ENCODE measurements at regions not wholly inside any gene's neighbourhood (a gene's known extent, or its start where the extent isn't known, plus 50 kb on each side); places are given as distances from the start of the nearest gene placed in this dataset.

DNA sequence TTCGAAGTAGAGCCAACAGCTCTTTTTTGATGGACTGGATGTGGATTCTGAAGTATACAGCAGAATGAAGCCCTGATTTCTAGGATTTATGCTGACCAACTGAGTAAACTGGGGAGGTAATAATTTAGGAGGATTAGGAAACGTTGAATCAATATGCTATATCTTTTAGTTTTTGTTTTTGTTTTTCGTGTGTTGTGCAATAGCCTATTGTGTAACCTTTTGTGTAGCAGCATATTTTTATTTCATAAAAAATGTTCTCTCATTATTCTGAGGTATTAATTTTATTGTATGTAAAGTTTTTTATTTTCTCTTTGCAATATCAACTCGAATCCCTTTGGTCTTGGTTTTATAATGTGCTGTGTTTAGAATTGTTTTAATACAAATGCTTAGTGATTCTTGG lies 902.3 kb downstream of the EFNA5 start:
- no peak for DNase-seq

DNA sequence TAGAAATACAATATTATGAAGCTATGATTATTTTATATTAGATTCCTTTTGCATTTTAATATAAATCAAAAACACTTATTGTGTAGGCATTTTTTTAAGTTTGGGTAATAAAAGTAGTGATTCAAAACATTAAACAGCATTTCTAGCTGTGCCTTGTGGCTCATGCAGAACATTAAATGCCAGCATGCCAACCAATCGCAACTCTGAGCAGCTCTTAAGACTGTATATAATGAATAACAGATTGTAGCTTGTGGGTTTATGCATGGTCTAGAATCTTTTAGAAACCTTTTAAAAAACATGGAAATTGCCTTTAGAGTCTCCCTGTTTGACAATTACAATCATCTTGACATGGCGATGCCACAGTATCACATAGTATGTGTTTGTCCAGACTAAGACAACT lies 903.8 kb downstream of the EFNA5 start:
- no peak for DNase-seq

DNA sequence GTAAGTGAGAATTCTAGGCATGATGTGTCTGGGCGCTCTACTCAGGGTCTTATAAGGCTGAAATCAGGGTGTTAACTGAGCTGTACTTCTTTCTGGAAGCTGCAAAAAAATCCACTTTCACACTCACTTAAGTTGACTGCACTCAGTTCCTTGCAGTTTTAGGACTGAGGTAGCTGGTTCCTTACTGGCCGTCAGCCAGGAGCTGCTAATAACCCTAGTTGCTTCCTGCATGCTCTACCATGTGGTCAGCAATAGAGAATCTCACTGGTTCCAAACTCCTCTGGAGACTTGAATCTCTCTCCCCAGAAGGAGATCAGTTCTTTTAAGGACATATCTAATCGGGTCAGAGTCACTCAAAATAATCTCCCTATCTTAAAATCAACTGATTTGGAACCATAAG lies 911.2 kb downstream of the EFNA5 start:
- DNase-seq = no peak

DNA sequence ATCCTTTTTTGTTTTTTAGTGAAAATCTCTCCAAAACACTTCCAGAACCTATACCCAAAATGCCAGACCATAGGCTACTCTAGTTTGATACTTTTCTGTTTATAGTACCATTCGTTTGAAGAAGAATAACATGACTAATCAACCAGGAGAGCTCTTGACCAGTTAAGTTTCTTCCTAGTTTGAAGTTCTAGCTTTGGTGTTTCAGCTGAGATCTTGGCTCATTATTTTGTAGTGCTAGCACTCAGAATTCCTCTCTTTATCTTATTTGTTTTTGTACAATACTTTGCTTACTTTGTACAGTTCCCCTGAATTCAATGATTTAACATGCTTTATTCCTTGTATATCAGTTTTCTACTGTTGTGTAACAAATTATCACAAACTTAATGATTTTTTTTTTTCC lies 911.6 kb downstream of the EFNA5 start:
- no peak for DNase-seq

DNA sequence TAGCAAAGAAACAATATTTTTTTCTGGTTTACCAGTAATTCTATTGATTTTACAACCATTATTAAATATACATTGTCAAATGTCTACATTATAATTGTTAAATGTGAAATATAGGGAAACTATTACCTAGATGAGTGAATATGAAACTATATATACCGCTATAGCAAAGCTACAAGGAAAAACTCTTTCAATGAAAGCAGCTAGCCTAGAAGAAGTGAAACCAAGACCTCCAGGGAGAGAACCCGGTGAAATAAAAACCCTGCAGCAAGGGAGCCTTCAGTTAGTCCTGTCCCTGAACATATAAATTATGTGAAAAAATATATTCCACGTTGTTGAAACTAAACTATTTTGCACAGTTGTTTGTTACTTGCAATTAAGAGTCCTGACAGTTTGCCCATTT lies 913.1 kb downstream of the EFNA5 start:
- DNase-seq = no peak

DNA sequence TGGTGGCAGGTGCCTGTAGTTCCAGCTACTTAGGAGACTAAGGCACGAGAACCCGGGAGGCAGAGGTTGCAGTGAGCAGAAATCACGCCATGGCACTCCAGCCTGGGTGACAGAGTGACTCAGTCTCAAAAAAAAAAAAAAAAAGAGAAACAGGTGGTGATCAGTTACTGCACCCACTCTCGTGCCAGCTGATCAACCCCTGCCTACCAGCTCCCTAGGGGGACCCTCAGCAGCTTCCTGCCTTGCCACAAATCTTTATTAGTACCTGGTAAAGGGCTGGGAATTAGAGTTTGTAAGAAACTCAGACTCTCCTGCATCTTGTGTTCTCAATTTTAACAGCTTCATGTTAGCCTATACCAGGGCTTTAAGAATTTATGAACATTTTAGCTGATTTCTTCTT lies 914.9 kb downstream of the EFNA5 start:
- no peak for DNase-seq

DNA sequence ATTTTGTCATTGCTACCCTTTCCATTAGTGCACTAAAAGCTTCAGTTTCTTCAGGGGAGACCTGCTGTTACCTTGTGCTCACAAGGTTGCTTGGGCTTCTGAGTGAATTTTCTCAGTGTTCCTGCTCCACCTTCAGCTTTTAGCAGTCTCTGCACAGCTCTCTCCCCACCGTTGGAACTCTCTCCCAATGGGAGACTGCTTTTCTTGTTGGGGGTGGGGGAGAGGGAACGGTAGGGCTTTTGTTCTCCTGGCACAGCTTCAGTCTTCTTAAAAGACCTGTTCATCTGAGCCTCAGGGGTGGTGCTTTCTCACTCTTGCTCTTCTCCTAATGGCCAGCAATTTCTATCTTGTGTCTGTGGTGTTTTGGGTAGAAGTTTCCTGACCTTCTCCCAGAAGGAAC lies 915.7 kb downstream of the EFNA5 start:
- no peak for DNase-seq

DNA sequence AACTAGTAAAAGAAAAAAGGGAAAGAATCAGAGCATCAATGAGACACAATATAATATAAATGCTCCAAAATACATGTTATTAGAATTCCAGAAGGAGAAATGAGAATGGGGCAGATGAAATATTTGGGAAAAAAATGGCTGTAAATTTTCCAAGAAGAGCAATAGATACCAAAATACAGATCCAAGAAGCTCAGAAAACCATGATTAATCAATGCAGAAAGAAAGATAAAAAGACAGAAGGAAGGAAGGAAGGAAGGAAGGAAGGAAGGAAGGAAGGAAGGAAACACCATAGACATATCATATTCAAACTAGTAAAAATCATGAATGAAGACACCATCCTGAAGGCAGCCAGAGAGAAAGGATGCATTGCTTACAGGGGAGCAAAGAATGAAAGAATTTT lies 920.9 kb downstream of the EFNA5 start:
- DNase-seq = no peak

DNA sequence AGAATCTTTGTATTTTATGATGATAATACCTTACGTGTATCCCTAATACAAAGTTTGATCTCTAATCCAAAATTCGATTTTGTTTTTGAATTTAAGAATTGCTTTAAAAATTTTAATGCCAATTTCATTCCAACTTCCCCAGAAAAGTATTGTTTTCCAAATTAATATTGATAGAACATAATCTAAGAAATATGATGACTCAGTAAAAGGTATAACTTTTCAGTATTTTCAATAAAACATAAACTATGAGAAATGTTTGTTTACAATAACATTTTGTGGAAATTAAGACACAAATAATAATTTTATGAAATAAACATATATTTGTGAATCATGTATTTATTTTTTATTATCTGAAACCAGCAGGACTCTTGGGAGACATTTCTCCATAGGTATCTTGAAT lies 931.6 kb downstream of the EFNA5 start:
- no peak for DNase-seq

DNA sequence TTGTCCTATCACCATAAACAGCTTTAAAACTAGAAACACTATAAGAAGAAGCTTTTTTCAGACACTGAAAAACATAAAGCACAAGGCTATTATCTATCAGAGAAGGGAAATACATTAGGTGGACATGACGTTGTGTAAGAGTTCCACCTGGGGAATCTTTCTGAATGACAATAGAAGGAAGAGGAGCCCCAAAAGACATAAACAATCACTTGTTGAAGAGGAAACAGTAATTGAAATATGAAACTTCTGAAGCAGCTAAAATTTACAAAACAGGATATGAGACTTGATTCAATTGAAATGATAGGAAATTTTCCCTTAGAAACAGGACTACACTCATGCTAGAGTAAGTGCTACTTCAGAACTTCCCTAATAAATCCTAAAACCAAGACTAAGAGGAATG lies 933.6 kb downstream of the EFNA5 start:
- no peak for DNase-seq

GRCh38 chr5:106732624-106733023 lies 938.1 kb downstream of the EFNA5 start:
- DNase-seq = no peak

DNA sequence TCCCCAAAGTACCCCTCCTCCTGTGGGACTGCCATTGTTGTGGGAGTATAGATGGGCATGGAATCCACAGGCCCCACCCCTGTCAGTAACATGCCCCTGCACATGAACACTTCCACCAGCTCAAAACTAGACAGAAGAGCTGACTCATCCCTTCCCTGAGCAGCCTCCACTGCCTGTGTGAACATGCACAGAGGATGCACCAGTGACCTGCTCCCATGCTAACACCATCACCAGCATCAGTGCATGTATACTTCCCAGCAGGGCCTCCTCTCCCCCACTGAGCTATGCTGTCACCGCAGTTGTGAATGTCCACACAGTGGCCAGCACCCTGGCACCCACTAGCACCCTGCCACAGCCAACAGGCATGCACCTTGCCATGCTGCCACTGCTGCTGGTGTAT lies 939.8 kb downstream of the EFNA5 start:
- DNase-seq = no peak

DNA sequence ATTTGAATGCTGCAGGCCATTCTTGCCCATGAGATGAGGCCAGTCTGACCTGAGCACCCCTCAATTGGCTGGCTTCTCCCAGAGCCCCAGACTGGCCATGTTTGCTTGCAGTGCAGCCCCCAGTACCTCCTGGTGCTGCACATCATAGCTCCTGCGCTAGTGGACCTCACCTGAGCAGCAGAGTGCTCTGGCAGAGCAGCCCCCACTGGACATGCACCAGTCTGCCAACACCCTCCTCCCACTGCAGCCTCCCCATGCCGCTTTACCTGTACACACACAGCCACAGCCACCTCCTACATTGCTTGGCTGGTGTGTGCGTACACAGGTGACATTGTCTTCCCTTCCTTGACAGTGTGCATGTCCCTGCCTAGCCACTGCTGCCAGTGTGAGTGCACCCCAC lies 940.2 kb downstream of the EFNA5 start:
- DNase-seq = no peak

DNA sequence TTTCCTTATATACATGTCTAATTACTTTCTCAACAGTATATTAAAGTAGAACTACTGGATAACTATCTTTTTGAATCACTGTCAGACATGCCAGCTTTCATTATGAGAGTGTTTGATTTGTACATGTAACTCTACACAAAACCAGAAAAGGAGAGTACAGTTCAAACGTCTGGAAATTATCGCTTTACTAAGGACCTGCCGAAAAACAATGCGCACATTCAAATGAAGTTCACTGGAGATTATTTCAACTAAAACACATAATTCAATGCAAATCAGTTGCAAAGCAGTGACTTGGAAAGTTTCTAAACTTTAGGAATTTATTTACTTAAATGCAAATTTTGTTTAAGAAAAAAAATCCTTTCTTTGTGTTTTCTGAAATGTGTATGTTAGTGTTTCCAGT lies 942.5 kb downstream of the EFNA5 start:
- DNase-seq = no peak

DNA sequence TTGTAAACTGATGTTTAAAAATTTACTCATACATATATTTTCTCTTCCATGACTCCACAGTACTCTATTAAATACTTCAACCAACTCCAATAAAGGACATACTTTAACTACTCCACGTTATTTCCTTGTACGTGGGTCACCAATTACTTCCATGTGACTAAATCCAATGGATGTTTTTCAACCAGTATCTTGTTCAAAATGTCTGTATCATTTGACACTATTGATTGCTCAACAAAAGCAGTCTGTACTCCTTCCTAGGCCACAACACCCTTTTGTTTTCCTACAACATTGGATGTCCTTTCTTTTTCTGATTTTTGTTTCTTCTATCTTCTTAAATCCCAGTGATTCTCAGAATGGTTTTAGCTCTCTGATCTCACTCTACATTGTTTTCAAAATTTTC lies 943.7 kb downstream of the EFNA5 start:
- no peak for DNase-seq

- no peak for DNase-seq
Measured at GRCh38 chr5:106720367-106720766, 950.4 kb downstream of the EFNA5 start.

DNA sequence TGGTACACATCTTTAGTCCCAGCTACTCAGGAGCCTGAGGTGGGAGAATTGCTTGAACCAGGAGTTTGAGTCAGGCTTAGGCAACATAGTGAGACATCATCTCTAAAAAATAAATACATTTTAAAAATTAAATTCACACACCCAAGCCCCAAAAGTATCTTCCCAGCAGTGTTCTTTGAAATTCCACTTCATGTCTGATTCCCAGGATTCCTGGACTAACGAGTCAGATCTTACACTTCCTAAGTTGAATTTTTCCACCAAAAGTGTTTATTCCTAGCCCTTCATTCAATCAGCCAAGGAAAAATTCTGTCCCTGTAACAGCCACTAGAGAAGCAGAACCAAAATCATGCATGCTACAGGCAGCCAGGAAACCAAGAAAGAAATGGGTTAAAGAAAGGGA lies 970.9 kb downstream of the EFNA5 start:
- no peak for DNase-seq

GRCh38 chr5:106699198-106699597 lies 971.5 kb downstream of the EFNA5 start:
- no peak for DNase-seq

- no peak for DNase-seq
Measured at GRCh38 chr5:106698169-106698568, 972.6 kb downstream of the EFNA5 start.

DNA sequence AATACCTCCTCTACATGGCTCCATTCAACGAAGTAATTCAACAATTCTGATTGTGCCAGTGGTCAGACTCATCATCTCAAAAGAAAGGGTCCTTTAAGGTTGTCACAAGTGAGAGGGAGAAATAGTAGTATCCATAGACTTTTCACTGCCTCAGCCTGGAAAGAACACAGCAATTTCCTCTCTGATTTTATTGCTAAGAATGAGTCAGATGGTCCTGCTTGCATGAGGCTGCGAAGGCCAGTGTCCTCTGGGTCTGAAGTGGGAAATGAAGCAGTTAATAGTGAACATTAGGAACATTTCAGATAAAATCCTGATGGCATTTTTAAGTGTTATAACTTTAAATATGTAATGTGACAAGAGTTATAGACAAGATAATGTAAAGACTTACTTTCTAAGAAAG lies 979.0 kb downstream of the EFNA5 start:
- DNase-seq = no peak

DNA sequence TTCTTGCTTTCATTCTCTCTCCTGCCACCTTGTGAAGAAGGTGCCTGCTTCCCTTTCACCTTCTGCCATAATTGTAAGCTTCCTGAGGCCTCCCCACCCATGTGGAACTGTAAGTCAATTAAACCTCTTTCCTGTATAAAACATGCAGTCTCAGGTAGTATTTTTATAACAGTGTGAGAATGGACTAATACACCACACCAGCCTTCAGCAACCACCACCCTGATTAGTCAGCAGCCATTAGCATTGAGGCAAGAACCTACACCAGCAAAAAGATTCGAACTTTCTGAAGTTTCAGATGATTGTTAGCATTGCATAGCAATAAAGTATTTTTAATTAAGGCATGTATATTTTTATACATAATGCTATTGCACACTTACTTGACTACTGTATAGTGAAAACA lies 980.2 kb downstream of the EFNA5 start:
- no peak for DNase-seq

DNA sequence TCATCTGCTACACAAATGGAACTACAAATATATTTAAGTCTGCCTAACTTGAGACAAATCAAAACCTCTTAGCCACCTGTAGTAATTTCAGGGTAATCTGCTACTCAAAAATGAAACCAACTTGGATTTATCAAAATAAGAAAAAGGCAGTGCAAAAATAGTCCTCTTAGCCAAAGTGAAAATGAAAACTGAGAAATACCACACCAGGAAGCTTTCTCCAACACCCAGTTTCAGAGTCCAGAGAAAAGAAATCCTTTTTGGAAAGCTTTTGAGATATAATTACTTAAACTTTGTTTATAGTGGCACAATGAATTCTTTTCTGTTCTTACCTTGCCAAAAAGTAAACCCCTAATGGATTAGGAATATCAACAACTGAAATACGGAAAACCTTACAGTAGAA lies 990.4 kb downstream of the EFNA5 start:
- no peak for DNase-seq

DNA sequence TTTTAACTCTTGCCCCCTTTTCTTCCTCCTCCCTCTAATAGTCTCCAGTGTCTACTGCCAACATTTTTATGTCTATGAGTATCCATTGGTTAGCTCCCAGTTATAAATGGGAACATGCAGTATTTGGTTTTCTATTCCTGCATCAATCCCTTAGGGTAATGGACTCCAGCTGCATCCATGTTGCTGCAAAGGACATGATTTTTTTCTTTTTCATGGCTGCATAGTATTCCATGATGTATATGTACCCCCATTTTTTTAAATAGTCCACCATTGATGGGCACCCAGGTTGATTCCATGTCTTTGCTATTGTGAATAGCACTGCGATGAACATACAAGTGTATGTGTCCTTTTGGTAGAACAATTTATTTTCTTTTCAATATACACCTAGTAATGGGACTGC lies 993.7 kb downstream of the EFNA5 start:
- DNase-seq = no peak

DNA sequence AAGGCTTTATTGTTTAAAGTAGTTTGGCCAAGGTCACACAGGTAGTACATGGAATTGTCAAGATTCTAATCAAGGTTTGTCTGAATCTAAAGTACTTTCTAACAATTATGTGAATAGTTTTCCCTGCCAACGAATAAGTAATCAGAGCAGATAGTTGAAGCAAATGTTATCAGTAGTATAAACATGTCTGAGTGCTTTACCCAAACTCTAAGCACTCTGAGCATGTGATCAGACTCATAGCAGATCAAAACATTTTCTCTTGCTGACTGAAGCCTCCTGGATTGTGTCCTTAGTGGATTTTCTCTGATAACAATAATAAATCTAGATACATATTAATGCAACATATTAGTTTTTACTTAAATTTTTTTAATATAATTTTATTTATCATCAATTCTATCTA lies 995.0 kb downstream of the EFNA5 start:
- DNase-seq = no peak

DNA sequence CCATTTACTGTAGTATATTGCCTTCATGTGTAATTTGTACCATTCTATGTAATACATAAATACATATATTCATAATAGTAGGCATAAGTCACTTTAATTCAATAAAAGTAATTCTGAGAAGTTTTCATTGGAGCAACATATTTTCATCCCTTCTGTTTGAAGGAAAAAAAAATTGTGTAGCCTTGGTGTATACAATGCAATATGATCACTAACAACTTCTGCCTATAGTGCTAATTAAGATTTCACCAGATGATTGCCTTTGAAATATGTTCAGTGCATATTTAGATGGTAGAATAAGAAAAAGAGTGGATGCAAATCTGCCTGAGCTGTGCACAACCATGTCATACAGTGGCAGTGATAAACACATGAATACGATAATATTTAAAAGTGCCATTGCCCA lies 996.8 kb downstream of the EFNA5 start:
- no peak for DNase-seq

DNA sequence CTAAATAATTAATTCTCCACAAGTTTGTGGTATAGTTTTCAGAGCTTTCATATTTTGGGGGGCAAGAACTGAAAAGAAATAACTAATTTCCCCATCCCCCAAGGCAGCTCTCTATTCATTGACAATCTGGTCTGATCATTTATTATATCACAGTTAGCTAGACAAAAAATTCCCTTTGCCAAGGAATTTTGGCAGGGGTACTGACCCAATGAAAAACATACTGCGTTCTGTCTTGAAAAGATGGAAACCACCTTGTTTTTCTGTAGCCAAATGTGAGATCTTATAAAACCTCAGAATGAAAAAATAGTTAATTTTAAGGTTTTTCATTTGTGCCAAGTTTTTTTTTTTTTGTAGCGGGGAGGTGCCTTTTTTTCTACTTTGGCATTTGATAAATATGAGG lies 1008.9 kb downstream of the EFNA5 start:
- DNase-seq = no peak

DNA sequence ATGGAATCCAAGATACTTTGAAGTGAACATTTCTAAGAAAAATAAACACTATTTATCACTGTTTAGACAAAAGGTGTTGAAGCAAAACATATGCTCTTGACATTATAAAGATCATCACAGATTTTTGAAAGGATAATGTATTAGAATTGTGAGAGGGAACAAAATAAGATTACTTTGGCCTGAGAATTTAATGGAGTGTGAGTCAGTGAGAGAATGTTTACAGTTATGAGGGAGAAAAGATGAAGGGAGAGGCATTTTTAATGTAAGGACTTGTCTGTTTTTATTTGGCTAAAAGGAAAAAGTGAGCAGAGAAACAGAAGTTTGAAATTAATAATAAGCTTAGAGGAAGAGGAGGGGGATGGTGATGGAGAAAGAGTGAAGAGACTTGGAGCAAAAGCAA lies 1010.1 kb downstream of the EFNA5 start:
- no peak for DNase-seq

Measured in activated CD8-positive, alpha-beta memory T cell treated with anti-CD3 and anti-CD28 coated beads, Interleukin-2, amount 50 U/mL, for 48 hours (primary cell).